LNCaP clone FGC (cell line): ENCODE measurements at regions not wholly inside any gene's neighbourhood (a gene's known extent, or its start where the extent isn't known, plus 50 kb on each side); places are given as distances from the start of the nearest gene placed in this dataset.
"Not testable (repeated sequence)": the region's sequence is repeated elsewhere in the genome, so short reads cannot be mapped to it uniquely, and the experiment has no call there.

Experiments used
- DNase-seq: peaks from one replicate; pipeline ENCODE4 v3.0.0-alpha.2; 2011; ENCODE audit warnings: low read depth
- H3K4me3 ChIP-seq: 2 replicates; pipeline ENCODE4 v1.5.1; 2011; ENCODE audit warnings: mild to moderate bottlenecking, low read depth, low read length, control low read depth
- CTCF ChIP-seq: IDR thresholded peaks from 2 replicates; pipeline ENCODE4 v1.5.1; 2012; ENCODE audit warnings: mild to moderate bottlenecking; ENCODE audit not compliant: control insufficient read depth, insufficient read depth; ENCODE audit errors: extremely low read depth

GRCh38 chr14:49114161-49114893 lies 471.9 kb downstream of the RPS29 start:
- DNase-seq = no peak
- TF ChIP-seq CTCF = no peak
- no peak overlapping the region for H3K4me3 ChIP-seq

GRCh38 chr14:49106741-49107667 lies 479.2 kb downstream of the RPS29 start:
- DNase-seq = no peak
- H3K4me3 ChIP-seq = no peak overlapping the region
- no peak for TF ChIP-seq CTCF

GRCh38 chr14:49105956-49106355 lies 480.2 kb downstream of the RPS29 start:
- DNase-seq = no peak
- TF ChIP-seq CTCF = no peak
- H3K4me3 ChIP-seq = no peak overlapping the region

- no peak for TF ChIP-seq CTCF
- DNase-seq = no peak
- H3K4me3 ChIP-seq = no peak overlapping the region
Measured at GRCh38 chr14:49105512-49105911, 480.7 kb downstream of the RPS29 start.

GRCh38 chr14:49092345-49092744 lies 493.8 kb downstream of the RPS29 start:
- TF ChIP-seq CTCF = no peak
- DNase-seq = no peak
- H3K4me3 ChIP-seq = no peak overlapping the region

- TF ChIP-seq CTCF = no peak
- H3K4me3 ChIP-seq = no peak overlapping the region
- DNase-seq = no peak
Measured at GRCh38 chr14:49089107-49089506, 497.1 kb downstream of the RPS29 start.

GRCh38 chr14:49073292-49073691 lies 512.9 kb downstream of the RPS29 start:
- not testable (repeated sequence) for DNase-seq, H3K4me3 ChIP-seq
